ENCODE measurements at regions not wholly inside any gene's neighbourhood (a gene's known extent, or its start where the extent isn't known, plus 50 kb on each side); places are given as distances from the start of the nearest gene placed in this dataset.

- no peaks in the 10 kb centered on the region for H3K4me1 ChIP-seq (ENCODE audit: insufficient read depth, low read length)
- no peaks in the 10 kb centered on the region for H3K27me3 ChIP-seq (ENCODE audit: insufficient read depth, low read length)
- no peaks in the 10 kb centered on the region for H3K9me3 ChIP-seq (ENCODE audit: low read depth, low read length)
- H3K4me3 ChIP-seq (ENCODE audit: low read length): no peak overlapping the region
These were observed 328.1 kb downstream of the BRD1 start for GRCh38 chr22:49499433-49500075.

GRCh38 chr22:49497266-49497665 lies 330.4 kb downstream of the BRD1 start:
- H3K27me3 ChIP-seq (ENCODE audit: insufficient read depth, low read length): no peaks in the 10 kb centered on the region
- no peaks in the 10 kb centered on the region for H3K4me1 ChIP-seq (ENCODE audit: insufficient read depth, low read length)
- H3K4me3 ChIP-seq (ENCODE audit: low read length): no peak overlapping the region
- H3K9me3 ChIP-seq (ENCODE audit: low read depth, low read length): no peaks in the 10 kb centered on the region

GRCh38 chr22:49494555-49494954 lies 333.1 kb downstream of the BRD1 start:
- Histone ChIP-seq H3K4me1 (ENCODE audit: insufficient read depth, low read length) (no peaks in the 10 kb centered on the region), H3K4me3 (ENCODE audit: low read length) (no peak overlapping the region), H3K9me3 (ENCODE audit: low read depth, low read length) (no peaks in the 10 kb centered on the region), H3K27me3 (ENCODE audit: insufficient read depth, low read length) (no peaks in the 10 kb centered on the region)

GRCh38 chr22:49492741-49493251 lies 334.9 kb downstream of the BRD1 start:
- Histone ChIP-seq H3K27me3 (ENCODE audit: insufficient read depth, low read length) (no peaks in the 10 kb centered on the region), H3K4me3 (ENCODE audit: low read length) (no peak overlapping the region), H3K4me1 (ENCODE audit: insufficient read depth, low read length) (no peaks in the 10 kb centered on the region), H3K9me3 (ENCODE audit: low read depth, low read length) (no peaks in the 10 kb centered on the region)

- H3K4me1 ChIP-seq (ENCODE audit: insufficient read depth, low read length): no peaks in the 10 kb centered on the region
- no peak overlapping the region for H3K4me3 ChIP-seq (ENCODE audit: low read length)
- H3K9me3 ChIP-seq (ENCODE audit: low read depth, low read length): no peaks in the 10 kb centered on the region
These were observed 335.4 kb downstream of the BRD1 start for GRCh38 chr22:49492308-49492707.

GRCh38 chr22:49491726-49492125 lies 335.9 kb downstream of the BRD1 start:
- Histone ChIP-seq H3K9me3 (ENCODE audit: low read depth, low read length) (no peaks in the 10 kb centered on the region), H3K27me3 (ENCODE audit: insufficient read depth, low read length) (no peaks in the 10 kb centered on the region), H3K4me1 (ENCODE audit: insufficient read depth, low read length) (no peaks in the 10 kb centered on the region), H3K4me3 (ENCODE audit: low read length) (no peak overlapping the region)

More at GRCh38 chr22:49492308-49492707, 335.4 kb downstream of the BRD1 start:
- H3K27me3 ChIP-seq (ENCODE audit: insufficient read depth, low read length): no peaks in the 10 kb centered on the region

GRCh38 chr22:49491221-49491635 lies 336.4 kb downstream of the BRD1 start:
- Histone ChIP-seq H3K27me3 (ENCODE audit: insufficient read depth, low read length) (no peaks in the 10 kb centered on the region), H3K9me3 (ENCODE audit: low read depth, low read length) (no peaks in the 10 kb centered on the region), H3K4me3 (ENCODE audit: low read length) (no peak overlapping the region), H3K4me1 (ENCODE audit: insufficient read depth, low read length) (peaks cover 1% of the 10 kb centered on the region)

GRCh38 chr22:49490692-49491091 lies 337.0 kb downstream of the BRD1 start:
- H3K27me3 ChIP-seq (ENCODE audit: insufficient read depth, low read length): no peaks in the 10 kb centered on the region
- peaks cover 7% of the 10 kb centered on the region for H3K4me1 ChIP-seq (ENCODE audit: insufficient read depth, low read length)
- H3K9me3 ChIP-seq (ENCODE audit: low read depth, low read length): no peaks in the 10 kb centered on the region
- H3K4me3 ChIP-seq (ENCODE audit: low read length): no peak overlapping the region

GRCh38 chr22:49489821-49490220 lies 337.9 kb downstream of the BRD1 start:
- peaks cover 14% of the 10 kb centered on the region for H3K4me1 ChIP-seq (ENCODE audit: insufficient read depth, low read length)
- no peaks in the 10 kb centered on the region for H3K27me3 ChIP-seq (ENCODE audit: insufficient read depth, low read length)

GRCh38 chr22:49488943-49489342 lies 338.7 kb downstream of the BRD1 start:
- H3K4me3 ChIP-seq (ENCODE audit: low read length): no peak overlapping the region
- H3K9me3 ChIP-seq (ENCODE audit: low read depth, low read length): no peaks in the 10 kb centered on the region
- H3K4me1 ChIP-seq (ENCODE audit: insufficient read depth, low read length): peaks cover 14% of the 10 kb centered on the region
- H3K27me3 ChIP-seq (ENCODE audit: insufficient read depth, low read length): no peaks in the 10 kb centered on the region

More at GRCh38 chr22:49489821-49490220, 337.9 kb downstream of the BRD1 start:
- no peak overlapping the region for H3K4me3 ChIP-seq (ENCODE audit: low read length)
- no peaks in the 10 kb centered on the region for H3K9me3 ChIP-seq (ENCODE audit: low read depth, low read length)

- Histone ChIP-seq H3K4me3 (ENCODE audit: low read length) (no peak overlapping the region), H3K4me1 (ENCODE audit: insufficient read depth, low read length) (peaks cover 14% of the 10 kb centered on the region)
These were observed 339.7 kb downstream of the BRD1 start for GRCh38 chr22:49487950-49488349.

GRCh38 chr22:49486225-49486624 lies 341.4 kb downstream of the BRD1 start:
- no peak overlapping the region for H3K4me3 ChIP-seq (ENCODE audit: low read length)

More at GRCh38 chr22:49487950-49488349, 339.7 kb downstream of the BRD1 start:
- Histone ChIP-seq H3K27me3 (ENCODE audit: insufficient read depth, low read length) (no peaks in the 10 kb centered on the region), H3K9me3 (ENCODE audit: low read depth, low read length) (no peaks in the 10 kb centered on the region)

GRCh38 chr22:49483946-49484345 lies 343.7 kb downstream of the BRD1 start:
- H3K4me3 ChIP-seq (ENCODE audit: low read length): no peak overlapping the region
- peaks cover 14% of the 10 kb centered on the region for H3K4me1 ChIP-seq (ENCODE audit: insufficient read depth, low read length)
- no peaks in the 10 kb centered on the region for H3K9me3 ChIP-seq (ENCODE audit: low read depth, low read length)
- no peaks in the 10 kb centered on the region for H3K27me3 ChIP-seq (ENCODE audit: insufficient read depth, low read length)

More at GRCh38 chr22:49486225-49486624, 341.4 kb downstream of the BRD1 start:
- Histone ChIP-seq H3K27me3 (ENCODE audit: insufficient read depth, low read length) (no peaks in the 10 kb centered on the region), H3K4me1 (ENCODE audit: insufficient read depth, low read length) (peaks cover 14% of the 10 kb centered on the region), H3K9me3 (ENCODE audit: low read depth, low read length) (no peaks in the 10 kb centered on the region)

- peaks cover 14% of the 10 kb centered on the region for H3K4me1 ChIP-seq (ENCODE audit: insufficient read depth, low read length)
- H3K9me3 ChIP-seq (ENCODE audit: low read depth, low read length): no peaks in the 10 kb centered on the region
- no peaks in the 10 kb centered on the region for H3K27me3 ChIP-seq (ENCODE audit: insufficient read depth, low read length)
- no peak overlapping the region for H3K4me3 ChIP-seq (ENCODE audit: low read length)
These were observed 344.3 kb downstream of the BRD1 start for GRCh38 chr22:49483281-49483870.

- Histone ChIP-seq H3K4me1 (ENCODE audit: insufficient read depth, low read length) (peaks cover 14% of the 10 kb centered on the region), H3K27me3 (ENCODE audit: insufficient read depth, low read length) (no peaks in the 10 kb centered on the region), H3K4me3 (ENCODE audit: low read length) (no peak overlapping the region), H3K9me3 (ENCODE audit: low read depth, low read length) (no peaks in the 10 kb centered on the region)
These were observed 344.9 kb downstream of the BRD1 start for GRCh38 chr22:49482811-49483210.

All from mononuclear cell (primary cell).